ENCODE measurements at regions not wholly inside any gene's neighbourhood (a gene's known extent, or its start where the extent isn't known, plus 50 kb on each side); places are given as distances from the start of the nearest gene placed in this dataset.
"Not testable (repeated sequence)": the region's sequence is repeated elsewhere in the genome, so short reads cannot be mapped to it uniquely, and the experiment has no call there.

GRCh38 chr4:60944060-60944459 lies 256.1 kb upstream of the ADGRL3 start:
- Histone ChIP-seq H3K4me3 (no peak overlapping the region), H3K4me1 (no peaks in the 10 kb centered on the region), H3K27me3 (ENCODE audit: low read depth) (no peaks in the 10 kb centered on the region), H3K36me3 (replicated peaks) (no peaks in the 10 kb centered on the region), H3K9me3 (no peaks in the 10 kb centered on the region)
- DNase-seq (ENCODE audit: low spot score in 2 of 2) = no peak
- in situ Hi-C loops (cut with MboI; ENCODE audit: low sequenced_read_pairs) = no loop called here

- in situ Hi-C loops (cut with MboI; ENCODE audit: low sequenced_read_pairs) = no loop called here
Measured at GRCh38 chr4:60945641-60946040, 254.5 kb upstream of the ADGRL3 start.

DNA sequence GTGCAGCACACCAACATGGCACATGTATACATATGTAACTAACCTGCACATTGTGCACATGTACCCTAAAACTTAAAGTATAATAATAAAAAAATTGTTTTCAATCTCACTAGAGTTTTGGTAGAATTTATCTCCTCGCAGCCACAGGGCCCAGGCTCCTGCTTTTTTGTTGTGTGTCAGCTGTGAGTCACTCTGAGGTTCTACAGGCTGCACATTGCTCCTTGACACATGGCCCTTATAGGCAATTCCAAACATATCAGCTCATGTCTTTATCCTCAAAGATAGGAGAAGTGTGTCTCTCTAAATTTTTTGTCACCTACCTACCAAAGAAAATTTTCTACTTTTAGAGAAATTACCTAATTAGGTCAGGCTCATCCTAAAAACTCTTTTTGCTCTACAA lies 252.1 kb upstream of the ADGRL3 start:
- no peaks in the 10 kb centered on the region for H3K9me3 ChIP-seq
- no peaks in the 10 kb centered on the region for H3K36me3 ChIP-seq (replicated peaks)
- in situ Hi-C loops (cut with MboI; ENCODE audit: low sequenced_read_pairs) = no loop called here

More at GRCh38 chr4:60945641-60946040, 254.5 kb upstream of the ADGRL3 start:
- DNase-seq (ENCODE audit: low spot score in 2 of 2) = no peak
- Histone ChIP-seq H3K4me1 (no peaks in the 10 kb centered on the region), H3K4me3 (no peak overlapping the region), H3K27me3 (ENCODE audit: low read depth) (no peaks in the 10 kb centered on the region), H3K36me3 (replicated peaks) (no peaks in the 10 kb centered on the region), H3K9me3 (no peaks in the 10 kb centered on the region)

DNA sequence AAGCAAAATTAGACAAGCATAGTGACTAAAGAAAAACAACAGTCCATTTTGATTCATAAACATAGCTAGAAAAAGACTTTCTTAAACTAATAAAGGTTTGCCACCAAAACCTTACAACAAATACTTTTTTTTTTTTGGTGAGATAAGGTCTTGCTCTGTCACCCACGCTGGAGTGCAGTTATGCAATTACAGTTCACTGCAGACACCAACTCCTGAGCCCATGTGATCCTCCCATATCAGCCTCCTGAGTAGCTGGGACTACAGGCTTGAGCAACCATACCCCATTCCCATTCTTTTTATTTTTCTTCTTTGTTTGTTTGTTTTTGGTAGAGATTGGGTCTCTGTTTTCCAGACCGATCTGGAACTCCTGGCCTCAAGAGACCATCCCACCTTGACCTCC lies 247.2 kb upstream of the ADGRL3 start:
- no peaks in the 10 kb centered on the region for H3K4me1 ChIP-seq
- in situ Hi-C loops (cut with MboI; ENCODE audit: low sequenced_read_pairs) = no loop called here
- DNase-seq (ENCODE audit: low spot score in 2 of 2) = no peak
- no peak overlapping the region for H3K4me3 ChIP-seq
- no peaks in the 10 kb centered on the region for H3K27me3 ChIP-seq (ENCODE audit: low read depth)
- no peaks in the 10 kb centered on the region for H3K36me3 ChIP-seq (replicated peaks)
- H3K9me3 ChIP-seq = no peaks in the 10 kb centered on the region

More for the DNA sequence above, 252.1 kb upstream of the ADGRL3 start:
- DNase-seq (ENCODE audit: low spot score in 2 of 2) = no peak
- H3K27me3 ChIP-seq (ENCODE audit: low read depth) = no peaks in the 10 kb centered on the region
- no peaks in the 10 kb centered on the region for H3K4me1 ChIP-seq
- no peak overlapping the region for H3K4me3 ChIP-seq

GRCh38 chr4:60953826-60954225 lies 246.3 kb upstream of the ADGRL3 start:
- DNase-seq (ENCODE audit: low spot score in 2 of 2) = no peak
- no peaks in the 10 kb centered on the region for H3K36me3 ChIP-seq (replicated peaks)
- H3K4me1 ChIP-seq = no peaks in the 10 kb centered on the region
- no peaks in the 10 kb centered on the region for H3K27me3 ChIP-seq (ENCODE audit: low read depth)
- no peak overlapping the region for H3K4me3 ChIP-seq
- in situ Hi-C loops (cut with MboI; ENCODE audit: low sequenced_read_pairs) = no loop called here
- H3K9me3 ChIP-seq = no peaks in the 10 kb centered on the region

DNA sequence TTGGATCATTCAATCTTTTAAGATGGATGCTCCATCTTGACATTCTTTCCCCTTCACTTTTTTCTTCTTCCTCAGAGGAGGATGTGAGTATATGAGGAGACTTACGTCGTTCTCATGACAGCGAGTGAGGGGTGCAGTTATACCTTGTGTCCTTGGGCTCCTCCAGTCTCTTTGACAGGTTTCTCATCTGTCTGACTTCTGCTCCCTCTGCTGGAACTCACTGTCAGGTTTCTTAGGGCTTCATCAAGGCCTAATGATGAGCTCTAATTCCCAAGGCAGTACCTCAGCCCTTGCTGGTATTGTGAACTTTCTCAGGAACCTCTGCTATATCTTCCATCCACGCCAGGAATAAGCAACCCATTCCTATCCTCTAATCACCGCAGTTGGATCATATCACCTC lies 237.8 kb upstream of the ADGRL3 start:
- Histone ChIP-seq H3K36me3 (replicated peaks) (no peaks in the 10 kb centered on the region), H3K4me1 (no peaks in the 10 kb centered on the region), H3K4me3 (no peak overlapping the region), H3K27me3 (ENCODE audit: low read depth) (no peaks in the 10 kb centered on the region), H3K9me3 (no peaks in the 10 kb centered on the region)
- in situ Hi-C loops (cut with MboI; ENCODE audit: low sequenced_read_pairs) = no loop called here
- DNase-seq (ENCODE audit: low spot score in 2 of 2) = no peak

GRCh38 chr4:60981534-60981933 lies 218.6 kb upstream of the ADGRL3 start:
- in situ Hi-C loops (cut with MboI; ENCODE audit: low sequenced_read_pairs) = no loop called here
- Histone ChIP-seq H3K27me3 (ENCODE audit: low read depth) (no peaks in the 10 kb centered on the region), H3K4me3 (no peak overlapping the region), H3K4me1 (no peaks in the 10 kb centered on the region), H3K9me3 (no peaks in the 10 kb centered on the region), H3K36me3 (replicated peaks) (no peaks in the 10 kb centered on the region; the same call in 1 of the 2 replicates)
- DNase-seq (ENCODE audit: low spot score in 2 of 2) = no peak

DNA sequence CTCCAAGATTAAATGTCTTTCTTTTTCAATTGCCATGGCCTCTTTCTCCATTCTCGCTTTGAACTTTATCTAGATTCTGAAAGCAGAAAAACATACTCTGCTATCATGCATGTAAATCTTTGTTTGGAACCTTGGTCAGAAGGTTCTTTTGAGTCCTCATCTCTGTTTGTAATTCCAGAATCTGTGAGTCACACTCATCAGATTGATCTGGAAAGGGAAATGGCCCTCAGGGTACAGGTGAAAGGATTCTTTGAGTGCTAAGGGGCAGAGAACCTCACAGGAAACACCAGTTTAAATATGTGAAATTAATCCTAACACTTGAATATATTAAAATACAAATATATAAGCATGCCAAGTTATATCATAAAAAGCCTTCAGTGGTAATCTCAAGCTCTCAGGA lies 211.0 kb upstream of the ADGRL3 start:
- no peaks in the 10 kb centered on the region for H3K27me3 ChIP-seq (ENCODE audit: low read depth)
- DNase-seq (ENCODE audit: low spot score in 2 of 2) = no peak
- H3K36me3 ChIP-seq (replicated peaks) = no peaks in the 10 kb centered on the region
- no peaks in the 10 kb centered on the region for H3K4me1 ChIP-seq
- H3K9me3 ChIP-seq = no peaks in the 10 kb centered on the region
- in situ Hi-C loops (cut with MboI; ENCODE audit: low sequenced_read_pairs) = no loop called here
- H3K4me3 ChIP-seq = no peak overlapping the region

DNA sequence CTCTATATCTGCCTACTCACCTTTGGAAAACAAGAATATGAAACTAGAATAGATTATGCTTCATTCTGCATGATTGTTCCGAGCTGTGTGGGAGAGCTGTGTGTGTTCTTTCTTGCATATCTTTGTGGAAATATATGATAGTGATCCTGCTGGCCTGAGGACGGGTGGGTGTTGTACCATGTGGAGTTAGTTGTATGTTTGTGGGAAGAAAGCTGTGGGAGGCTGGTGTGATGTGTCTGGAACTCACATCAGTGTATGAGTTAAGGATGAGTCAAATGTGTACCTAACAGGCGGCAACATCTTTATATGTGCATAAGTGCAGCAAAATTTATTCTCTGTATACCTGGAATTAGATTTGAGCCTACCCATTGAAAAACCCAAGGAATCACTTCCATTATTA lies 208.1 kb upstream of the ADGRL3 start:
- H3K27me3 ChIP-seq (ENCODE audit: low read depth) = no peaks in the 10 kb centered on the region
- H3K9me3 ChIP-seq = no peaks in the 10 kb centered on the region
- H3K4me3 ChIP-seq = no peak overlapping the region
- in situ Hi-C loops (cut with MboI; ENCODE audit: low sequenced_read_pairs) = no loop called here
- DNase-seq (ENCODE audit: low spot score in 2 of 2) = no peak
- H3K4me1 ChIP-seq = no peaks in the 10 kb centered on the region
- no peaks in the 10 kb centered on the region for H3K36me3 ChIP-seq (replicated peaks)

DNA sequence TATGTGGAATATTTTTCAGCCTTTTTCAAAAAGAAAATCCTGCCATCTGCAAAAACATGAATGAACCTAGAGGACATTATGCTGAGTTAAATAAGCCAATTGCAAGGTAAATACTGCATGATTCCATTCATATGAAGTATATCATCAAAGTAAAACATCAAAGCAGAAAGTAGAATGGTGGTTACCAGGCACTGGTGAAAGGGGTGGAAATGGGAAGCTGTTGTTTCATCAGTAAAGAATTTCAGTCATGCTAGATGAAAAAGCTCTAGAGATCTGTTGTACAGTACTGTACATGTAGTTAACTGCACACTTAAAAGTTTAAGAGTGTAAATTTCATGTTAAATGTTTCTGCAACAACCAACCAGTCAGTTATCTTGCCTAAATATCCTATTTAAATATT lies 196.8 kb upstream of the ADGRL3 start:
- no peak for DNase-seq (ENCODE audit: low spot score in 2 of 2)
- in situ Hi-C loops (cut with MboI; ENCODE audit: low sequenced_read_pairs) = no loop called here
- no peaks in the 10 kb centered on the region for H3K36me3 ChIP-seq (replicated peaks)
- no peaks in the 10 kb centered on the region for H3K27me3 ChIP-seq (ENCODE audit: low read depth)
- H3K9me3 ChIP-seq = no peaks in the 10 kb centered on the region
- no peaks in the 10 kb centered on the region for H3K4me1 ChIP-seq
- H3K4me3 ChIP-seq = no peak overlapping the region

GRCh38 chr4:61004651-61005170 lies 195.4 kb upstream of the ADGRL3 start:
- no peaks in the 10 kb centered on the region for H3K9me3 ChIP-seq
- H3K36me3 ChIP-seq (replicated peaks) = no peaks in the 10 kb centered on the region
- in situ Hi-C loops (cut with MboI; ENCODE audit: low sequenced_read_pairs) = no loop called here
- no peak for DNase-seq (ENCODE audit: low spot score in 2 of 2)
- no peak overlapping the region for H3K4me3 ChIP-seq
- no peaks in the 10 kb centered on the region for H3K27me3 ChIP-seq (ENCODE audit: low read depth)
- no peaks in the 10 kb centered on the region for H3K4me1 ChIP-seq

DNA sequence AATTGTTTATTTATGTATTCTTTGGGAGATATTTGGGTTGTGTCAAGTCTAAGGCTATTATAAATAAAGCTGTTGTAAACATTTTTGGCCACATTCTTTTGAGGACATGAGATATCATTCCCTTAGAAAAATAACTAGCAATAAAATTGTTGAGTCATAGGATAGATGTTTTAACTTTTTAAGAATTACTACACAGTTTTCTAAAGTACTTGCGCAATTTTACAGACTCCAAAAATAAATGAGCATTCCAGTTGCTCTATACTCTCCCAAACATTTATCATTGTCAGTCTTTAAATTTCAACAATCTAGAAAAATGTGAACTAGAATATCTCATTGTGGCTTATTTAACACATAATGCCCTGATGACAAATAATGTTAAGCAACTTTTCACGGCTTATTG lies 189.1 kb upstream of the ADGRL3 start:
- H3K4me1 ChIP-seq = no peaks in the 10 kb centered on the region
- no peak overlapping the region for H3K4me3 ChIP-seq
- H3K9me3 ChIP-seq = 0 out of 2 replicates have a peak, but pooled peaks cover 4% of the 10 kb centered on the region
- in situ Hi-C loops (cut with MboI; ENCODE audit: low sequenced_read_pairs) = no loop called here
- no peaks in the 10 kb centered on the region for H3K36me3 ChIP-seq (replicated peaks)
- no peaks in the 10 kb centered on the region for H3K27me3 ChIP-seq (ENCODE audit: low read depth)
- no peak for DNase-seq (ENCODE audit: low spot score in 2 of 2)

DNA sequence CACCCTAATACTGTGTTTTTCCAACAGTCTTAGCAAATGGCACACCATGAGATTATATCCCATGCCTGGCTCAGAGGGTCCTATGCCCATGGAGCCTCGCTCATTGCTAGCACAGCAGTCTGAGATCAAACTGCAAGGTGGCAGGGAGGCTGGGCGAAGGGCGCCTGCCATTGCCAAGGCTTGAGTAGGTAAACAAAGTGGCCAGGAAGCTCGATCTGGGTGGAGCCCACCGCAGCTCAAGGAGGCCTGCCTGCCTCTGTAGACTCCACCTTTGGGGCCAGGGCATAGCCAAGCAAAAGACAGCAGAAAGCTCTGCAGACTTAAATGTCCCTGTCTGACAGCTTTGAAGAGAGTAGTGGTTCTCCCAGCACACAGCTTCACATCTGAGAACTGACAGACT lies 188.2 kb upstream of the ADGRL3 start:
- H3K36me3 ChIP-seq (replicated peaks); H3K4me1 ChIP-seq; H3K27me3 ChIP-seq (ENCODE audit: low read depth); H3K4me3 ChIP-seq; H3K9me3 ChIP-seq; in situ Hi-C loops (cut with MboI; ENCODE audit: low sequenced_read_pairs); DNase-seq (ENCODE audit: low spot score in 2 of 2): not testable (repeated sequence)

DNA sequence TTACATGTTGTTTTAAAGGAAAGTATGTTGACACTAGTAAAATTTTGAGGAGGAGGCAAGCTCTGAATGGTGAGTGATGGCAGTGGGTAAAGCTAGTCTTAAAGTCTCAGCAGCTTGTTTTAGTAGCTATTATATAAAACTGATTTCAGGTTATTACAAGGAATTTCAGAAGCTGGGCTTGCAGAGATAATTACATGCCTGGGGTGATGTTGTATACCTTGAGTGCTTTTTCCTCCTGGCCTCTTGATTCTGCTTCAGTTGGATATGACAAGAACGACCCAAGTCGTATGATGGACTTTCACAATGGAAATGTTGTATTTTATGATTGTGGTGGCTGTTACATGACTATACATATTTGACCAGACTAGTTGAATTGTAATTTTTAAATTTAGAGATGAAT lies 175.5 kb upstream of the ADGRL3 start:
- Histone ChIP-seq H3K4me1 (no peaks in the 10 kb centered on the region), H3K36me3 (replicated peaks) (no peaks in the 10 kb centered on the region), H3K27me3 (ENCODE audit: low read depth) (no peaks in the 10 kb centered on the region), H3K4me3 (no peak overlapping the region), H3K9me3 (no peaks in the 10 kb centered on the region)
- no peak for DNase-seq (ENCODE audit: low spot score in 2 of 2)
- in situ Hi-C loops (cut with MboI; ENCODE audit: low sequenced_read_pairs) = no loop called here

DNA sequence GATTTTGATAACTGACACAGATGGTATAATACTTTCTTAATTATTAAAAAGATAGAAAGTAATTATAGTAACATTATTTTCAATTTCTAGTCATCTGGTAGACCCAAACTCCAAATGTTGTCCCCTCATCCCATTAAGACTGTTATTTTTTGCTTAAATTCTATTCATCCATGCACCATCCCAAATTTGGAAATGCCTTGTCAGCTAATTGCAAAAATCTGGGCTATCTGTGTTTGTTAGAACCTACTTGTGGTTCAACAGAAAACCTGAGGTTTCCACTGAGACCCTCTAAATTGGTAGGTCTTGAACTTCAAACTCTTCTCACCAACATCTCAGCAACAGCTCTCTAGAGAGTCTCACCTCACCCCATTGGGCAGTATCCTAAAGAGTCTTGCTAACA lies 172.2 kb upstream of the ADGRL3 start:
- Histone ChIP-seq H3K4me1 (no peaks in the 10 kb centered on the region), H3K27me3 (ENCODE audit: low read depth) (no peaks in the 10 kb centered on the region), H3K36me3 (replicated peaks) (no peaks in the 10 kb centered on the region), H3K9me3 (no peaks in the 10 kb centered on the region), H3K4me3 (no peak overlapping the region)
- in situ Hi-C loops (cut with MboI; ENCODE audit: low sequenced_read_pairs) = no loop called here
- DNase-seq (ENCODE audit: low spot score in 2 of 2) = no peak
